ENCODE measurements at regions not wholly inside any gene's neighbourhood (a gene's known extent, or its start where the extent isn't known, plus 50 kb on each side); places are given as distances from the start of the nearest gene placed in this dataset.
"Not testable (repeated sequence)": the region's sequence is repeated elsewhere in the genome, so short reads cannot be mapped to it uniquely, and the experiment has no call there.

DNA sequence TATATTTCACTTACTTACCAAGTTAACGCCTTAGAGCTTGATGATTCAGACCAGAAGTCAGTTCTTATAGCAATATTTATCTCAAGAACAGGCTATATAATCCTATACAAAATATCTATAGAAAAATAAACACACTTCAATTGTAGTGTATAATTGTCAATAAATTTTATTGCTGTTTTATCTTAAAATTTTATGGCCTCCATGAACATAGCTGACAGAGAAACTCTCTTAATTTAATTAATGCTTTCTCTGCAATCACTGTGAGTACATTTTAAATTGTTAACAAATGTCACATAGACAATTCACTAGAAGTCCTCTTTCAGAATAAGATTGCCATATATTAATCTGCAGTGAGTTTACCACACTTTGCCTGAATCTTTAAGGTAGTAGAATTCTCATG, 178.6 kb downstream of the RFPL4B start:
- TF ChIP-seq, protein P1, sequence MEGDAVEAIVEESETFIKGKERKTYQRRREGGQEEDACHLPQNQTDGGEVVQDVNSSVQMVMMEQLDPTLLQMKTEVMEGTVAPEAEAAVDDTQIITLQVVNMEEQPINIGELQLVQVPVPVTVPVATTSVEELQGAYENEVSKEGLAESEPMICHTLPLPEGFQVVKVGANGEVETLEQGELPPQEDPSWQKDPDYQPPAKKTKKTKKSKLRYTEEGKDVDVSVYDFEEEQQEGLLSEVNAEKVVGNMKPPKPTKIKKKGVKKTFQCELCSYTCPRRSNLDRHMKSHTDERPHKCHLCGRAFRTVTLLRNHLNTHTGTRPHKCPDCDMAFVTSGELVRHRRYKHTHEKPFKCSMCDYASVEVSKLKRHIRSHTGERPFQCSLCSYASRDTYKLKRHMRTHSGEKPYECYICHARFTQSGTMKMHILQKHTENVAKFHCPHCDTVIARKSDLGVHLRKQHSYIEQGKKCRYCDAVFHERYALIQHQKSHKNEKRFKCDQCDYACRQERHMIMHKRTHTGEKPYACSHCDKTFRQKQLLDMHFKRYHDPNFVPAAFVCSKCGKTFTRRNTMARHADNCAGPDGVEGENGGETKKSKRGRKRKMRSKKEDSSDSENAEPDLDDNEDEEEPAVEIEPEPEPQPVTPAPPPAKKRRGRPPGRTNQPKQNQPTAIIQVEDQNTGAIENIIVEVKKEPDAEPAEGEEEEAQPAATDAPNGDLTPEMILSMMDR (IDR thresholded peaks at IDR 0.05; ENCODE audit: control insufficient read depth, extremely low read depth, insufficient read depth) = no peak
- H3K4me3 ChIP-seq (ENCODE audit: low read depth, low read length) = no peak overlapping the region
- DNase-seq (ENCODE audit: low read depth) = no peak

- H3K4me3 ChIP-seq (ENCODE audit: low read depth, low read length) = no peak overlapping the region
Observed at GRCh38 chr6:112526594-112526993, 179.5 kb downstream of the RFPL4B start.

DNA sequence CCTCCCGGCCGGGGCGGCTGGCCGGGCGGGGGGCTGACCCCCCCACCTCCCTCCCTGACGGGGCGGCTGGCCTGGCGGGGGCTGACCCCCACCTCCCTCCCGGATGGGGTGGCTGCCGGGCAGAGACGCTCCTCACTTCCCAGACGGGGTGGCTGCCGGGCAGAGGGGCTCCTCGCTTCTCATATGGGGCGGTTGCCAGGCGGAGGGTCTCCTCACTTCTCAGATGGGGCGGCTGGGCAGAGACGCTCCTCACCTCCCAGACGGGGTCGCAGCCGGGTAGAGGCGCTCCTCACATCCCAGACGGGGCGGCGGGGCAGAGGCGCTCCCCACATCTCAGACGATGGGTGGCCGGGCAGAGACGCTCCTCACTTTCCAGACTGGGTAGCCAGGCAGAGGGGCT, 181.2 kb downstream of the RFPL4B start:
- not testable (repeated sequence) for H3K4me3 ChIP-seq (ENCODE audit: low read depth, low read length); DNase-seq (ENCODE audit: low read depth)

More at GRCh38 chr6:112526594-112526993, 179.5 kb downstream of the RFPL4B start:
- no peak for DNase-seq (ENCODE audit: low read depth)
- TF ChIP-seq, protein P1 (IDR thresholded peaks at IDR 0.05; ENCODE audit: control insufficient read depth, extremely low read depth, insufficient read depth) = no peak

DNA sequence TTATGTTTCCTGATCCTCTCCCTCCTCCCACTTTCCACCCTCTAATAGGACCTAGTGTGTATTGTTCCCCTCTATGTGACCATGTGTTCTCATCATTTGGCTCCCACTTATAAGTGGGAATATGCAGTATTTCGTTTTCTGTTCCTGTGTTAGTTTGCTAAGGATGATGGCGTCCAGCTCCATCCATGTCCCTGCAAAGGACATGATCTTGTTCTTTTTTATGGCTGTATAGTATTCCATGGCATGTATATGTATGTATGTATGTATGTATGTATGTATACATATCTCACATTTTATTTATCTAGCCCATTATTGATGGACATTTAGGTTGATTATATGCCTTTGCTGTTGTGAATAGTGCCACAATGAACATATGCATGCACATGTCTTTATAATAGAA, 188.7 kb downstream of the RFPL4B start:
- DNase-seq (ENCODE audit: low read depth) = no peak
- H3K4me3 ChIP-seq (ENCODE audit: low read depth, low read length) = no peak overlapping the region
- TF ChIP-seq, protein P1 (IDR thresholded peaks at IDR 0.05; ENCODE audit: control insufficient read depth, extremely low read depth, insufficient read depth) = no peak

GRCh38 chr6:112539355-112539754, 192.2 kb downstream of the RFPL4B start:
- TF ChIP-seq, protein P1 (IDR thresholded peaks at IDR 0.05; ENCODE audit: control insufficient read depth, extremely low read depth, insufficient read depth) = no peak
- DNase-seq (ENCODE audit: low read depth) = no peak
- no peak overlapping the region for H3K4me3 ChIP-seq (ENCODE audit: low read depth, low read length)

DNA sequence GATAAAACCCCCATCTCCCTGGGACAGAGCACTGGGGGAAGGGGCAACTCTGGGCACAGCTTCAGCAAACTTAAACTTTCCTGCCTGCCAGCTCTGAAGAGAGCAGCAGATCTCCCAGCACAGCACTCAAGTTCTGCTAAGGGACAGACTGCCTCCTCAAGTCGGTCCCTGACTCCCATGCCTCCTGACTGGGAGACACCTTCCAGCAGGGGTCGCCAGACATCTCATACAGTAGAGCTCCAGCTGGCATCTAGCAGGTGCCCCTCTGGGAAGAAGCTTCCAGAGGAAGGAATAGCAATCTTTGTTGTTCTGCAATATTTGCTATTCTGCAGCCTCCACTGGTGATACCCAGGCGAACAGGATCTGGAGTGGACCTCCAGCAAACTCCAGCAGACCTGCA, 194.7 kb downstream of the RFPL4B start:
- H3K4me3 ChIP-seq (ENCODE audit: low read depth, low read length); DNase-seq (ENCODE audit: low read depth): not testable (repeated sequence)
- TF ChIP-seq, protein P1 (IDR thresholded peaks at IDR 0.05; ENCODE audit: control insufficient read depth, extremely low read depth, insufficient read depth) = peak; percentile 30

DNA sequence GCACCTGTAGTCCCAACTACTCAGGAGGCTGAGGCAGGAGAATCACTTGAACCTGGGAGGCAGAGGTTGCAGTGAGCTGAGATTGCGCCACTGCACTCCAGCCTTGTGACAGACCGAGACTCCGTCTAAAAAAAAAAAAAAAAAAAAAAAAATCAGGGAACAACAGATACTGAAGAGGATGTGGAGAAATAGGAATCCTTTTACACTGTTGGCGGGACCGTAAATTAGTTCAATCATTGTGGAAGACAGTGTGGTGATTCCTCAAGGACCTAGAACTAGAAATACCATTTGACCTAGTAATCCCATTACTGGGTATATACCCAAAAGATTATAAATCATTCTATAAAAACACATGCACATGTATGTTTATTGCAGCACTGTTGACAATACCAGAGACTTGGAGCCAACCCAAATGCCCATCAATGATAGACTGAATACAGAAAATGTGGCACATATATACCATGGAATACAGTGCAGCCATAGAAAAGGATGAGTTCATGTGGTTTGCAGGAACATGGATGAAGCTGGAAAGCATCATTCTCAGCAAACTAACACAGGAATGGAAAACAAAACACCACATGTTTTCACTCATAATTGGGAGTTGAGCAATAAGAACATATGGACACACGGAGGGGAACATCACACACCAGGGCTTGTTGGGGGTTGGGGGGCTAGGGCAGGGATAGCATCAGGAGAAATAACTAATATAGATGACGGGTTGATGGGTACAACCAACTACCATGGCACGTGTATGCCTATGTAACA, 200.4 kb downstream of the RFPL4B start:
- H3K4me3 ChIP-seq (ENCODE audit: low read depth, low read length); DNase-seq (ENCODE audit: low read depth): not testable (repeated sequence)

DNA sequence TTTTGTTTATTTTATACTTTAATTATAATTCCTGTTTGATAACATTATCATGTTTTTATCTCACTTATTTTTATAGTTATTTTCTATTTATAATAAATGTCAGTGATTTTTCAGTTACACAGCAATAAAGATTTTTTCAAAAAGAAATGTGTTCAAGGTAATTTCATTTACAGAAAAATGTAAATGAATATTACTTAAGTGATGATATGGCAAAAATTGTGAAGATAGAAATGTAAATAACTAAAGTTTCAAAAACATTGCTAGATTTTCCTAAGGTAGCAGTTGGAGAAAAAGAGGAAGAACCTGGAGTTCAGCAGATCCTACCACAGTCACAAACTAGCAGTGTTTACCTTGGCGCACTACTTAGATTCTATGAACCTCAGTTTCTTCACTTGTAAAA, 202.6 kb downstream of the RFPL4B start:
- no peak for DNase-seq (ENCODE audit: low read depth)
- H3K4me3 ChIP-seq (ENCODE audit: low read depth, low read length) = no peak overlapping the region
- TF ChIP-seq, protein P1 (IDR thresholded peaks at IDR 0.05; ENCODE audit: control insufficient read depth, extremely low read depth, insufficient read depth) = no peak
